PC-9 (cell line): ENCODE measurements at regions not wholly inside any gene's neighbourhood (a gene's known extent, or its start where the extent isn't known, plus 50 kb on each side); places are given as distances from the start of the nearest gene placed in this dataset.

Experiments
- BruUV-seq: library from RNA; stranded (reverse); fragments of 400-500 nt; replicated peaks from 2 replicates; lab custom pipeline; 2021; lab: Mats Ljungman, UMichigan
- CTCF ChIA-PET: fragments of 300-600 bp; sonication (Branson Sonifier 250); formaldehyde crosslinking; loops from one replicate; lab custom pipeline; 2022; ENCODE audit warnings: antibody characterized with exemption; lab: Charles Lee
- POLR2A ChIA-PET: fragments of 300-600 bp; sonication (Branson Sonifier 250); formaldehyde crosslinking; loops from one replicate; lab custom pipeline; 2022; ENCODE audit warnings: antibody characterized with exemption; ENCODE audit not compliant: unreplicated experiment; lab: Charles Lee
- DNase-seq, 2 experiments: peaks; one replicate each; pipeline versions ENCODE4 v3.0.0 to v3.0.0-alpha.2; 2015 to 2022; ENCODE audit warnings: mixed read lengths in 1 of 2
- H2AFZ ChIP-seq: fragments of 200-600 bp; sonication (generic); 2 replicates; pipeline ENCODE4 v1.8.1; 2017; ENCODE audit warnings: antibody characterized with exemption
- H3F3A ChIP-seq: fragments of 200-600 bp; sonication (generic); 2 replicates; pipeline ENCODE4 v1.8.1; 2017; ENCODE audit warnings: antibody characterized with exemption, mild to moderate bottlenecking, low read depth; ENCODE audit not compliant: insufficient read depth
- H3K27ac ChIP-seq: fragments of 200-600 bp; sonication (generic); 2 replicates; pipeline ENCODE4 v1.6.1; 2016; ENCODE audit warnings: mixed run types
- H3K27me3 ChIP-seq: fragments of 200-600 bp; sonication (generic); 2 replicates; pipeline ENCODE4 v1.6.1; 2016; ENCODE audit warnings: low read depth, mixed run types; ENCODE audit not compliant: insufficient read depth
- H3K36me3 ChIP-seq: fragments of 200-600 bp; sonication (generic); 2 replicates; pipeline ENCODE4 v1.6.1; 2016; ENCODE audit warnings: low read depth, mixed run types
- H3K4me1 ChIP-seq: fragments of 200-600 bp; sonication (generic); replicated peaks from 2 replicates; pipeline ENCODE4 v1.6.1; 2016; ENCODE audit warnings: mixed run types; ENCODE audit not compliant: insufficient read depth
- H3K4me2 ChIP-seq: fragments of 200-600 bp; sonication (generic); 2 replicates; pipeline ENCODE4 v1.6.1; 2017; ENCODE audit warnings: mixed run types
- H3K4me3 ChIP-seq: fragments of 200-600 bp; sonication (generic); 2 replicates; pipeline ENCODE4 v1.6.1; 2016; ENCODE audit warnings: mixed run types
- H3K79me2 ChIP-seq: fragments of 200-600 bp; sonication (generic); 2 replicates; pipeline ENCODE4 v1.6.1; 2017; ENCODE audit warnings: low read depth, mixed run types
- H3K9me2 ChIP-seq: fragments of 200-600 bp; sonication (generic); 2 replicates; pipeline ENCODE4 v1.8.1; 2017; ENCODE audit warnings: mild to moderate bottlenecking; ENCODE audit not compliant: insufficient read depth
- H3K9me3 ChIP-seq: fragments of 200-600 bp; sonication (generic); 2 replicates; pipeline ENCODE4 v1.8.1; 2016; ENCODE audit warnings: low read depth; ENCODE audit not compliant: insufficient read depth
- H4K20me1 ChIP-seq: fragments of 200-600 bp; sonication (generic); 2 replicates; pipeline ENCODE4 v1.8.1; 2017; ENCODE audit not compliant: insufficient read depth
- CTCF ChIP-seq: fragments of 200-600 bp; sonication (generic); conservative IDR thresholded peaks from 2 replicates; pipeline ENCODE4 v1.6.1; 2017; ENCODE audit warnings: mixed run types, antibody characterized with exemption, mild to moderate bottlenecking, moderate library complexity
- EZH2 ChIP-seq: fragments of 200-600 bp; sonication (generic); IDR thresholded peaks from 2 replicates; pipeline ENCODE4 v1.8.0; 2017; ENCODE audit warnings: antibody characterized with exemption, low read depth
- intact Hi-C: fragments of 100-400 bp; cut with micrococcal nuclease; formaldehyde crosslinking; loops from one replicate; pipeline ENCODE4 v1.10.0; 2022; ENCODE audit not compliant: unreplicated experiment

- CTCF ChIA-PET: no interaction called here
Measured at GRCh38 chr11:80635178-80635577, 1194.3 kb upstream of the TENM4 start.

GRCh38 chr11:80632691-80633090, 1191.9 kb upstream of the TENM4 start:
- Histone ChIP-seq H3F3A (no peaks in the 10 kb centered on the region), H3K27me3 (no peaks in the 10 kb centered on the region), H3K4me2 (no peak overlapping the region), H3K9me3 (no peaks in the 10 kb centered on the region), H4K20me1 (no peaks in the 10 kb centered on the region), H3K79me2 (no peaks in the 10 kb centered on the region), H2AFZ (no peak overlapping the region), H3K4me3 (no peak overlapping the region), H3K9me2 (no peaks in the 10 kb centered on the region), H3K4me1 (no peaks in the 10 kb centered on the region), H3K36me3 (no peaks in the 10 kb centered on the region), H3K27ac (no peak overlapping the region)
- DNase-seq: no peak
- POLR2A ChIA-PET: no interaction called here
- CTCF ChIA-PET: no interaction called here
- intact Hi-C loops: no loop called here
- BruUV-seq: no TSS peak
- TF ChIP-seq EZH2: no peak
- TF ChIP-seq CTCF: no peak

More at GRCh38 chr11:80635178-80635577, 1194.3 kb upstream of the TENM4 start:
- H3K9me2 ChIP-seq: no peaks in the 10 kb centered on the region
- no peak overlapping the region for H3K4me2 ChIP-seq
- BruUV-seq: no TSS peak
- peak in 1 of 2 experiments; percentile 21 for DNase-seq
- H3K27me3 ChIP-seq: no peaks in the 10 kb centered on the region
- H3K36me3 ChIP-seq: no peaks in the 10 kb centered on the region
- H3K9me3 ChIP-seq: no peaks in the 10 kb centered on the region
- H3K27ac ChIP-seq: no peak overlapping the region
- POLR2A ChIA-PET: no interaction called here
- no peaks in the 10 kb centered on the region for H3F3A ChIP-seq
- H3K4me1 ChIP-seq: no peaks in the 10 kb centered on the region
- H3K4me3 ChIP-seq: no peak overlapping the region
- intact Hi-C loops: no loop called here
- no peaks in the 10 kb centered on the region for H4K20me1 ChIP-seq
- H3K79me2 ChIP-seq: no peaks in the 10 kb centered on the region
- no peak overlapping the region for H2AFZ ChIP-seq
- no peak for TF ChIP-seq EZH2
- TF ChIP-seq CTCF: no peak

GRCh38 chr11:80632156-80632555, 1191.3 kb upstream of the TENM4 start:
- Histone ChIP-seq H3K9me3 (no peaks in the 10 kb centered on the region), H3K27ac (no peak overlapping the region), H4K20me1 (no peaks in the 10 kb centered on the region), H3K27me3 (no peaks in the 10 kb centered on the region), H3K4me2 (no peak overlapping the region), H2AFZ (no peak overlapping the region), H3K4me3 (no peak overlapping the region), H3K4me1 (no peaks in the 10 kb centered on the region), H3K79me2 (no peaks in the 10 kb centered on the region), H3F3A (no peaks in the 10 kb centered on the region), H3K36me3 (no peaks in the 10 kb centered on the region), H3K9me2 (no peaks in the 10 kb centered on the region)
- no peak for TF ChIP-seq CTCF
- TF ChIP-seq EZH2: no peak
- no peak for DNase-seq
- intact Hi-C loops: no loop called here
- ChIA-PET POLR2A (no interaction called here), CTCF (no interaction called here)
- no TSS peak for BruUV-seq
